Caki2 (cell line): ENCODE measurements at regions not wholly inside any gene's neighbourhood (a gene's known extent, or its start where the extent isn't known, plus 50 kb on each side); places are given as distances from the start of the nearest gene placed in this dataset.
"Not testable (repeated sequence)": the region's sequence is repeated elsewhere in the genome, so short reads cannot be mapped to it uniquely, and the experiment has no call there.

Source experiments
- DNase-seq: peaks from one replicate; pipeline ENCODE4 v3.0.0-alpha.2; 2015; ENCODE audit warnings: low read depth
- in situ Hi-C: cut with HindIII; loops from 2 replicates; pipeline ENCODE4 v1.10.0; 2016; ENCODE audit warnings: low sequenced_read_pairs, low pct_unique_long_range_greater_than_20kb, mixed read lengths

- in situ Hi-C loops, result no loop called here
- DNase-seq, result no peak
Observed at GRCh38 chr17:45667591-45668171, 116.4 kb upstream of the CRHR1 start.

- no peak for DNase-seq
- in situ Hi-C loops, result no loop called here
Observed at GRCh38 chr17:45668316-45668715, 115.8 kb upstream of the CRHR1 start.

GRCh38 chr17:45672301-45672700 is 111.8 kb upstream of the CRHR1 start:
- in situ Hi-C loops, result no loop called here
- DNase-seq, result no peak

GRCh38 chr17:45672792-45673191 is 111.3 kb upstream of the CRHR1 start:
- in situ Hi-C loops, result no loop called here
- no peak for DNase-seq

GRCh38 chr17:45673759-45674158 is 110.4 kb upstream of the CRHR1 start:
- DNase-seq, in situ Hi-C loops: not testable (repeated sequence)

GRCh38 chr17:45675012-45675411 is 109.1 kb upstream of the CRHR1 start:
- no peak for DNase-seq
- in situ Hi-C loops, result no loop called here

- DNase-seq, result no peak
- in situ Hi-C loops, result no loop called here
Observed at GRCh38 chr17:45675892-45676291, 108.2 kb upstream of the CRHR1 start.

GRCh38 chr17:45676695-45677094 is 107.4 kb upstream of the CRHR1 start:
- no peak for DNase-seq
- in situ Hi-C loops, result no loop called here

- in situ Hi-C loops, result no loop called here
- peak; percentile 28 for DNase-seq
Observed at GRCh38 chr17:45677770-45678169, 106.3 kb upstream of the CRHR1 start.

- in situ Hi-C loops, result no loop called here
- DNase-seq, result no peak
Observed at GRCh38 chr17:45679426-45679825, 104.7 kb upstream of the CRHR1 start.

GRCh38 chr17:45680360-45680759 is 103.8 kb upstream of the CRHR1 start:
- no peak for DNase-seq
- in situ Hi-C loops, result no loop called here

- in situ Hi-C loops, result no loop called here
- no peak for DNase-seq
Observed at GRCh38 chr17:45681706-45682105, 102.4 kb upstream of the CRHR1 start.

- in situ Hi-C loops, result no loop called here
- DNase-seq, result no peak
Observed at GRCh38 chr17:45686250-45686649, 97.9 kb upstream of the CRHR1 start.

- in situ Hi-C loops, result no loop called here
- DNase-seq, result no peak
Observed at GRCh38 chr17:45687594-45687993, 96.5 kb upstream of the CRHR1 start.

GRCh38 chr17:45688353-45688752 is 95.8 kb upstream of the CRHR1 start:
- in situ Hi-C loops, result no loop called here
- DNase-seq, result no peak

GRCh38 chr17:45688820-45689219 is 95.3 kb upstream of the CRHR1 start:
- in situ Hi-C loops, result no loop called here

GRCh38 chr17:45689451-45689850 is 94.7 kb upstream of the CRHR1 start:
- DNase-seq, result no peak
- in situ Hi-C loops, result no loop called here

More at GRCh38 chr17:45688820-45689219, 95.3 kb upstream of the CRHR1 start:
- no peak for DNase-seq

GRCh38 chr17:45690625-45691275 is 93.4 kb upstream of the CRHR1 start:
- in situ Hi-C loops, result no loop called here
- DNase-seq, result no peak

GRCh38 chr17:45692661-45693060 is 91.5 kb upstream of the CRHR1 start:
- DNase-seq, result no peak
- in situ Hi-C loops, result no loop called here

GRCh38 chr17:45693792-45694191 is 90.3 kb upstream of the CRHR1 start:
- in situ Hi-C loops, result no loop called here

More at GRCh38 chr17:45693792-45694191, 90.3 kb upstream of the CRHR1 start:
- no peak for DNase-seq
